Colonic mucosa (tissue), 4 donors: ENCODE measurements at regions not wholly inside any gene's neighbourhood (a gene's known extent, or its start where the extent isn't known, plus 50 kb on each side); places are given as distances from the start of the nearest gene placed in this dataset.
"Not testable (repeated sequence)": the region's sequence is repeated elsewhere in the genome, so short reads cannot be mapped to it uniquely, and the experiment has no call there.

Experiments used
- DNase-seq: peaks from one replicate; pipeline ENCODE4 v3.0.0-alpha.2; 2020
- H3K27ac ChIP-seq: fragments of 200-600 bp; one replicate; pipeline ENCODE4 v1.8.0; 2021
- H3K27me3 ChIP-seq: fragments of 200-600 bp; one replicate; pipeline ENCODE4 v1.8.0; 2021
- H3K36me3 ChIP-seq: fragments of 200-600 bp; one replicate; pipeline ENCODE4 v1.8.0; 2021
- H3K4me1 ChIP-seq: fragments of 200-600 bp; one replicate; pipeline ENCODE4 v1.8.0; 2021; ENCODE audit warnings: mild to moderate bottlenecking
- H3K4me3 ChIP-seq: fragments of 200-600 bp; one replicate; pipeline ENCODE4 v1.8.0; 2021
- H3K9ac ChIP-seq, 2 donors: one replicate each; pipeline ENCODE4 v1.7.0; 2013; ENCODE audit warnings: control low read depth in 2 of 2, low read depth in 2 of 2, low read length in 2 of 2
- H3K9me3 ChIP-seq: fragments of 200-600 bp; one replicate; pipeline ENCODE4 v1.8.0; 2021
- CTCF ChIP-seq: fragments of 200-600 bp; IDR thresholded peaks from one replicate; pipeline ENCODE4 v1.8.0; 2022; ENCODE audit warnings: antibody characterized with exemption, mild to moderate bottlenecking
- intact Hi-C: fragments of 100-400 bp; cut with DNase I; formaldehyde crosslinking; loops from one replicate; pipeline ENCODE4 v1.14.1; 2022
- donor health status: healthy.
- donor health status: DM: no; HTN: no; CAD: no.
- donor health status: DM: no; HTN: no; CAD: no.

- H3K36me3 ChIP-seq, result no peaks in the 10 kb centered on the region
Measured at GRCh38 chr5:145450286-145450885, 384.8 kb downstream of the PRELID2 start.

DNA sequence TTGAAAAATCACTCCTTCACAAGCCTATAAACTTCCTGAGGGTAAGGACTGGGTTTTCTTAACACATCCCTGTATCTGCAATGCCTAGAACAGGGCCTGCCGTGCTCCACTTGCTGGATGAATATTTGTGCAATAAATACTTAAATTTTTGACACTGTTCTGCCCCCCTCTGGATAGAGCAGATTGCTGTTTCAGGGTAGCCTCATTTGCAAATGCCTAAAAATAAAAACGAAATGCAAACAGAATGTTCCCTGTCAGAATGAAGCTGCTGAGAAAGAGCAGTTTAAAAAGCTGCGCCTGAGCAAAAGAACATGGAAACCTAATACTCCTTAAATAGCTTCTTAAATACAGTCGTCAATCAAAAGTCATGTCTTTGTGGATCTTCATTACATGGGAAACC lies 385.3 kb downstream of the PRELID2 start:
- intact Hi-C loops, result no loop called here
- DNase-seq, result no peak
- no peak overlapping the region for H3K4me3 ChIP-seq
- H3K27me3 ChIP-seq, result no peaks in the 10 kb centered on the region
- H3K4me1 ChIP-seq, result no peaks in the 10 kb centered on the region
- H3K27ac ChIP-seq, result no peak overlapping the region
- no peaks in the 10 kb centered on the region for H3K9me3 ChIP-seq
- no peak overlapping the region for H3K9ac ChIP-seq
- H3K36me3 ChIP-seq, result no peaks in the 10 kb centered on the region
- TF ChIP-seq CTCF, result no peak

More at GRCh38 chr5:145450286-145450885, 384.8 kb downstream of the PRELID2 start:
- no peaks in the 10 kb centered on the region for H3K4me1 ChIP-seq
- no peak for DNase-seq
- no peaks in the 10 kb centered on the region for H3K27me3 ChIP-seq
- H3K27ac ChIP-seq, result no peak overlapping the region
- no peaks in the 10 kb centered on the region for H3K9me3 ChIP-seq
- intact Hi-C loops, result no loop called here
- no peak for TF ChIP-seq CTCF
- no peak overlapping the region for H3K4me3 ChIP-seq
- H3K9ac ChIP-seq, result no peak overlapping the region

DNA sequence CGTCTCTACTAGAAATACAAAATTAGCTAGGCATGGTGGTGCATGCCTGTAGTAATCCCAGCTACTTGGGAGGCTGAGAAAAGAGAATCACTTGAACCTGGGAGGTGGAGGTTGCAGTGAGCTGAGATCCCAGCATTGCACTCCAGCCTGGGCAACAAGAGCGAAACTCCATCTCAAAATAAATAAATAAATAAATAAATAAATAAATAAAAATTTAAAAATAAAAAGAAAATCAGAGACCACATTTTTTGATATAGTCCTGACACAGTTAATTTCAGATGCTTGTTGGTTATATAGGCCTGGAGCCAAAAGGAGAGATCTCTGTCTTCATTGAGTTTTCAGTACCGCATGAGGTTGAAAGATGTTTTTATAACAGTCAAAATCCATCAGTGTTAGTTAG lies 388.3 kb downstream of the PRELID2 start:
- H3K9ac ChIP-seq, intact Hi-C loops, DNase-seq, H3K36me3 ChIP-seq, H3K4me3 ChIP-seq, H3K4me1 ChIP-seq, H3K27ac ChIP-seq, H3K27me3 ChIP-seq, H3K9me3 ChIP-seq: not testable (repeated sequence)

- intact Hi-C loops, result no loop called here
- H3K9me3 ChIP-seq, result no peaks in the 10 kb centered on the region
- DNase-seq, result no peak
Measured at GRCh38 chr5:145446412-145446811, 388.7 kb downstream of the PRELID2 start.

GRCh38 chr5:145445027-145445426 lies 390.1 kb downstream of the PRELID2 start:
- no peak for TF ChIP-seq CTCF
- no peaks in the 10 kb centered on the region for H3K9me3 ChIP-seq
- no peak for DNase-seq

More at GRCh38 chr5:145446412-145446811, 388.7 kb downstream of the PRELID2 start:
- no peaks in the 10 kb centered on the region for H3K4me1 ChIP-seq
- no peaks in the 10 kb centered on the region for H3K36me3 ChIP-seq
- H3K27me3 ChIP-seq, result no peaks in the 10 kb centered on the region
- no peak for TF ChIP-seq CTCF
- no peak overlapping the region for H3K27ac ChIP-seq
- H3K4me3 ChIP-seq, result no peak overlapping the region
- H3K9ac ChIP-seq, result no peak overlapping the region

GRCh38 chr5:145443964-145444363 lies 391.2 kb downstream of the PRELID2 start:
- no peak for TF ChIP-seq CTCF
- Histone ChIP-seq H3K4me1 (no peaks in the 10 kb centered on the region), H3K9ac (no peak overlapping the region), H3K9me3 (no peaks in the 10 kb centered on the region), H3K36me3 (no peaks in the 10 kb centered on the region), H3K27me3 (no peaks in the 10 kb centered on the region), H3K27ac (no peak overlapping the region), H3K4me3 (no peak overlapping the region)
- DNase-seq, result no peak
- intact Hi-C loops, result no loop called here

More at GRCh38 chr5:145445027-145445426, 390.1 kb downstream of the PRELID2 start:
- Histone ChIP-seq H3K36me3 (no peaks in the 10 kb centered on the region), H3K4me1 (no peaks in the 10 kb centered on the region), H3K27ac (no peak overlapping the region), H3K27me3 (no peaks in the 10 kb centered on the region), H3K4me3 (no peak overlapping the region), H3K9ac (no peak overlapping the region)
- intact Hi-C loops, result no loop called here
